ENCODE measurements at regions not wholly inside any gene's neighbourhood (a gene's known extent, or its start where the extent isn't known, plus 50 kb on each side); places are given as distances from the start of the nearest gene placed in this dataset.

- no peak for DNase-seq
- intact Hi-C loops (cut with micrococcal nuclease): no loop called here
- Histone ChIP-seq H3K36me3 (no peaks in the 10 kb centered on the region), H3K4me1 (no peaks in the 10 kb centered on the region), H3K9me3 (replicated peaks) (no peaks in the 10 kb centered on the region), H3K27ac (replicated peaks) (no peak overlapping the region), H3K4me3 (no peak overlapping the region), H3K27me3 (ENCODE audit: low read depth) (peaks cover 56% of the 10 kb centered on the region)
- TF ChIP-seq CTCF (IDR thresholded peaks at IDR 0.05; ENCODE audit: borderline replicate concordance): no peak
Observed at GRCh38 chr2:439077-439476, 151.2 kb upstream of the ALKAL2 start.

GRCh38 chr2:437756-438393 lies 150.0 kb upstream of the ALKAL2 start:
- H3K27ac ChIP-seq (replicated peaks): no peak overlapping the region
- intact Hi-C loops (cut with micrococcal nuclease): no loop called here

GRCh38 chr2:437180-437579 lies 149.3 kb upstream of the ALKAL2 start:
- TF ChIP-seq CTCF (IDR thresholded peaks at IDR 0.05; ENCODE audit: borderline replicate concordance): no peak
- Histone ChIP-seq H3K9me3 (replicated peaks) (no peaks in the 10 kb centered on the region), H3K36me3 (no peaks in the 10 kb centered on the region), H3K27me3 (ENCODE audit: low read depth) (peaks cover 42% of the 10 kb centered on the region), H3K4me3 (no peak overlapping the region), H3K4me1 (no peaks in the 10 kb centered on the region), H3K27ac (replicated peaks) (no peak overlapping the region)
- intact Hi-C loops (cut with micrococcal nuclease): no loop called here
- no peak for DNase-seq

More at GRCh38 chr2:437756-438393, 150.0 kb upstream of the ALKAL2 start:
- Histone ChIP-seq H3K27me3 (ENCODE audit: low read depth) (peaks cover 44% of the 10 kb centered on the region), H3K4me1 (no peaks in the 10 kb centered on the region), H3K4me3 (no peak overlapping the region), H3K9me3 (replicated peaks) (no peaks in the 10 kb centered on the region), H3K36me3 (no peaks in the 10 kb centered on the region)
- TF ChIP-seq CTCF (IDR thresholded peaks at IDR 0.05; ENCODE audit: borderline replicate concordance): no peak
- no peak for DNase-seq

- H3K27ac ChIP-seq (replicated peaks): no peak overlapping the region
- peaks cover 38% of the 10 kb centered on the region for H3K27me3 ChIP-seq (ENCODE audit: low read depth)
- intact Hi-C loops (cut with micrococcal nuclease): no loop called here
- no peaks in the 10 kb centered on the region for H3K4me1 ChIP-seq
- no peaks in the 10 kb centered on the region for H3K9me3 ChIP-seq (replicated peaks)
- H3K4me3 ChIP-seq: no peak overlapping the region
- no peak for DNase-seq
- no peaks in the 10 kb centered on the region for H3K36me3 ChIP-seq
- no peak for TF ChIP-seq CTCF (IDR thresholded peaks at IDR 0.05; ENCODE audit: borderline replicate concordance)
Observed at GRCh38 chr2:436205-436604, 148.3 kb upstream of the ALKAL2 start.

- H3K27ac ChIP-seq (replicated peaks): no peak overlapping the region
- DNase-seq: no peak
- H3K9me3 ChIP-seq (replicated peaks): no peaks in the 10 kb centered on the region
- intact Hi-C loops (cut with micrococcal nuclease): no loop called here
- H3K27me3 ChIP-seq (ENCODE audit: low read depth): peaks cover 33% of the 10 kb centered on the region
- H3K4me1 ChIP-seq: no peaks in the 10 kb centered on the region
- H3K4me3 ChIP-seq: no peak overlapping the region
- H3K36me3 ChIP-seq: no peaks in the 10 kb centered on the region
- TF ChIP-seq CTCF (IDR thresholded peaks at IDR 0.05; ENCODE audit: borderline replicate concordance): no peak
Observed at GRCh38 chr2:434625-435024, 146.7 kb upstream of the ALKAL2 start.

All from left ventricle myocardium inferior (tissue), 1 donor.